ENCODE measurements at regions not wholly inside any gene's neighbourhood (a gene's known extent, or its start where the extent isn't known, plus 50 kb on each side); places are given as distances from the start of the nearest gene placed in this dataset.

- TF ChIP-seq, protein P1, sequence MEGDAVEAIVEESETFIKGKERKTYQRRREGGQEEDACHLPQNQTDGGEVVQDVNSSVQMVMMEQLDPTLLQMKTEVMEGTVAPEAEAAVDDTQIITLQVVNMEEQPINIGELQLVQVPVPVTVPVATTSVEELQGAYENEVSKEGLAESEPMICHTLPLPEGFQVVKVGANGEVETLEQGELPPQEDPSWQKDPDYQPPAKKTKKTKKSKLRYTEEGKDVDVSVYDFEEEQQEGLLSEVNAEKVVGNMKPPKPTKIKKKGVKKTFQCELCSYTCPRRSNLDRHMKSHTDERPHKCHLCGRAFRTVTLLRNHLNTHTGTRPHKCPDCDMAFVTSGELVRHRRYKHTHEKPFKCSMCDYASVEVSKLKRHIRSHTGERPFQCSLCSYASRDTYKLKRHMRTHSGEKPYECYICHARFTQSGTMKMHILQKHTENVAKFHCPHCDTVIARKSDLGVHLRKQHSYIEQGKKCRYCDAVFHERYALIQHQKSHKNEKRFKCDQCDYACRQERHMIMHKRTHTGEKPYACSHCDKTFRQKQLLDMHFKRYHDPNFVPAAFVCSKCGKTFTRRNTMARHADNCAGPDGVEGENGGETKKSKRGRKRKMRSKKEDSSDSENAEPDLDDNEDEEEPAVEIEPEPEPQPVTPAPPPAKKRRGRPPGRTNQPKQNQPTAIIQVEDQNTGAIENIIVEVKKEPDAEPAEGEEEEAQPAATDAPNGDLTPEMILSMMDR (IDR thresholded peaks at IDR 0.05): no peak
- H3K4me1 Mint-ChIP-seq: no peaks in the 10 kb centered on the region
- peaks cover 12% of the 10 kb centered on the region for H3K36me3 Mint-ChIP-seq (ENCODE audit: low read depth)
- H3K4me3 Mint-ChIP-seq: no peak overlapping the region
- H3K27me3 Mint-ChIP-seq (ENCODE audit: low read depth, poor library complexity): peaks cover 10% of the 10 kb centered on the region
- peaks cover 12% of the 10 kb centered on the region for H3K9me3 Mint-ChIP-seq
- DNase-seq: no peak
- H3K27ac Mint-ChIP-seq: no peak overlapping the region
Measured at GRCh38 chrX:3184176-3184930, 143.1 kb downstream of the ARSF start.

DNA sequence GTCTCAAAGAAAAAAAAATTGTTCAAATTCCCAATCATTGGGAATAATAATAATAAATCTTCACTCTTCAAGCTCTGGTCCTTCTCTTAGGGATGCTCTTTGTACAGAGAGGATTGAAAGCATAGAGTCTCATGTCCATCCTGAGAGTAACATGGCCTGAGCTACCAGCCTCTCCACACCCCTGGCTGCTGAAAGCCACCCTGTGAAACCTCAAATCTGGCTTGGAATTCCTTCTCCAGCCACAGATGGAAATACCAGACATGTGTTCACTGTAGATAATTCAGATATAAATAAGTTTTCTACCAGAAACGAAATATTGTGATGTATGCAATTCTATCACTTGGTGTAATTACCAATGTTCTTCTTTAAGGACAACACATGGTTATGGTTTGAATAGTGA, 140.6 kb downstream of the ARSF start:
- no peak overlapping the region for H3K27ac Mint-ChIP-seq
- no peak for DNase-seq
- TF ChIP-seq, protein P1 (IDR thresholded peaks at IDR 0.05): no peak
- peaks cover 14% of the 10 kb centered on the region for H3K4me1 Mint-ChIP-seq
- H3K4me3 Mint-ChIP-seq: no peak overlapping the region
- peaks cover 12% of the 10 kb centered on the region for H3K9me3 Mint-ChIP-seq
- peaks cover 12% of the 10 kb centered on the region for H3K36me3 Mint-ChIP-seq (ENCODE audit: low read depth)
- peaks cover 10% of the 10 kb centered on the region for H3K27me3 Mint-ChIP-seq (ENCODE audit: low read depth, poor library complexity)

GRCh38 chrX:3178329-3178728, 137.1 kb downstream of the ARSF start:
- H3K36me3 Mint-ChIP-seq (ENCODE audit: low read depth): peaks cover 7% of the 10 kb centered on the region
- H3K27ac Mint-ChIP-seq: no peak overlapping the region
- peaks cover 10% of the 10 kb centered on the region for H3K27me3 Mint-ChIP-seq (ENCODE audit: low read depth, poor library complexity)
- H3K9me3 Mint-ChIP-seq: peaks cover 7% of the 10 kb centered on the region
- no peak overlapping the region for H3K4me3 Mint-ChIP-seq
- DNase-seq: no peak
- H3K4me1 Mint-ChIP-seq: peaks cover 39% of the 10 kb centered on the region
- TF ChIP-seq, protein P1 (IDR thresholded peaks at IDR 0.05): no peak

GRCh38 chrX:3177851-3178250, 136.6 kb downstream of the ARSF start:
- peaks cover 10% of the 10 kb centered on the region for H3K27me3 Mint-ChIP-seq (ENCODE audit: low read depth, poor library complexity)
- no peak overlapping the region for H3K4me3 Mint-ChIP-seq
- peaks cover 40% of the 10 kb centered on the region for H3K4me1 Mint-ChIP-seq
- TF ChIP-seq, protein P1 (IDR thresholded peaks at IDR 0.05): no peak
- no peak for DNase-seq
- H3K27ac Mint-ChIP-seq: no peak overlapping the region
- peaks cover 3% of the 10 kb centered on the region for H3K36me3 Mint-ChIP-seq (ENCODE audit: low read depth)
- peaks cover 4% of the 10 kb centered on the region for H3K9me3 Mint-ChIP-seq

DNA sequence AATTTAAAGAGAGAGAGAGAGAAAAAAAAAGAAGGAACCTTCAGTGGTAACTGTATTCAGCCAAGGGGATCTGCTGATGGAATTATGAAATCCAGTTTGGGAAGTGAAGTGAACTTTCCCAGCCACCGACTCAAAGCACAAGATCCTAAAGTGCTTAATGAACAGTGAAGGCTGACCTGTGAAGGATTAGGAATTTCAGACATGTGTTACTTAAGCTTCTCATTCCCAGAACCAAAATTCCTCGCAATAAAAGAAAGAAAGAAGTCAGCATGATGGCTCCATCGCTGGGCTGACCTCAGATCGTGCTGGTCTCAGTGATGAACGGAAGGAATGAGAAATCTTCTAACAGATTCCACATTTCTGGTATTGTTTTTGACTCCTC, 135.2 kb downstream of the ARSF start:
- peaks cover 11% of the 10 kb centered on the region for H3K9me3 Mint-ChIP-seq
- no peak for DNase-seq
- H3K27me3 Mint-ChIP-seq (ENCODE audit: low read depth, poor library complexity): peaks cover 6% of the 10 kb centered on the region
- no peaks in the 10 kb centered on the region for H3K36me3 Mint-ChIP-seq (ENCODE audit: low read depth)
- H3K4me1 Mint-ChIP-seq: peaks cover 53% of the 10 kb centered on the region
- no peak overlapping the region for H3K4me3 Mint-ChIP-seq
- H3K27ac Mint-ChIP-seq: peak overlapping the region; percentile 12
- TF ChIP-seq, protein P1 (IDR thresholded peaks at IDR 0.05): no peak
